GM19452 (cell line): ENCODE measurements at regions not wholly inside any gene's neighbourhood (a gene's known extent, or its start where the extent isn't known, plus 50 kb on each side); places are given as distances from the start of the nearest gene placed in this dataset.
"Not testable (repeated sequence)": the region's sequence is repeated elsewhere in the genome, so short reads cannot be mapped to it uniquely, and the experiment has no call there.

Experiments used
- ATAC-seq: cut with Tn5 transposase; IDR thresholded peaks from one replicate; pipeline ENCODE4 v1.9.1; 2021; ENCODE audit not compliant: unreplicated experiment

GRCh38 chr14:53310412-53310811, 157.3 kb upstream of the DDHD1 start:
- peak; percentile 80 for ATAC-seq

- ATAC-seq, result no peak
Measured at GRCh38 chr14:53306911-53307310, 153.8 kb upstream of the DDHD1 start.

- ATAC-seq, result no peak
Measured at GRCh38 chr14:53306267-53306721, 153.2 kb upstream of the DDHD1 start.

GRCh38 chr14:53304726-53305381, 151.7 kb upstream of the DDHD1 start:
- no peak for ATAC-seq

- no peak for ATAC-seq
Measured at GRCh38 chr14:53295985-53296582, 143.0 kb upstream of the DDHD1 start.

GRCh38 chr14:53295372-53295771, 142.2 kb upstream of the DDHD1 start:
- no peak for ATAC-seq

GRCh38 chr14:53286301-53286700, 133.2 kb upstream of the DDHD1 start:
- ATAC-seq, result no peak

- no peak for ATAC-seq
Measured at GRCh38 chr14:53285821-53286220, 132.7 kb upstream of the DDHD1 start.

GRCh38 chr14:53285064-53285463, 131.9 kb upstream of the DDHD1 start:
- no peak for ATAC-seq

GRCh38 chr14:53278602-53279506, 125.7 kb upstream of the DDHD1 start:
- no peak for ATAC-seq

- ATAC-seq, result no peak
Measured at GRCh38 chr14:53273671-53274072, 120.5 kb upstream of the DDHD1 start.

- ATAC-seq, result no peak
Measured at GRCh38 chr14:53265025-53265424, 111.9 kb upstream of the DDHD1 start.

- ATAC-seq, result no peak
Measured at GRCh38 chr14:53260928-53261327, 107.8 kb upstream of the DDHD1 start.

- ATAC-seq, result no peak
Measured at GRCh38 chr14:53260286-53260685, 107.2 kb upstream of the DDHD1 start.

GRCh38 chr14:53252141-53252540, 99.0 kb upstream of the DDHD1 start:
- ATAC-seq, result no peak

GRCh38 chr14:53249059-53249458, 95.9 kb upstream of the DDHD1 start:
- no peak for ATAC-seq

GRCh38 chr14:53247596-53248370, 94.7 kb upstream of the DDHD1 start:
- no peak for ATAC-seq

GRCh38 chr14:53242898-53243297, 89.8 kb upstream of the DDHD1 start:
- ATAC-seq, result not testable (repeated sequence)

- no peak for ATAC-seq
Measured at GRCh38 chr14:53237488-53237887, 84.4 kb upstream of the DDHD1 start.

- no peak for ATAC-seq
Measured at GRCh38 chr14:53236708-53237107, 83.6 kb upstream of the DDHD1 start.

GRCh38 chr14:53231171-53231570, 78.0 kb upstream of the DDHD1 start:
- no peak for ATAC-seq
